ENCODE measurements at regions not wholly inside any gene's neighbourhood (a gene's known extent, or its start where the extent isn't known, plus 50 kb on each side); places are given as distances from the start of the nearest gene placed in this dataset.

- no peak overlapping the region for H3K27ac ChIP-seq
- TF ChIP-seq CTCF (IDR thresholded peaks at IDR 0.05): no peak
- TF ChIP-seq ZFX (IDR thresholded peaks at IDR 0.05; ENCODE audit: borderline replicate concordance): no peak
Observed at GRCh38 chr10:120776442-120776841, 74.7 kb upstream of the WDR11 start.

GRCh38 chr10:120782336-120782735, 68.8 kb upstream of the WDR11 start:
- H3K27ac ChIP-seq: no peak overlapping the region
- TF ChIP-seq CTCF (IDR thresholded peaks at IDR 0.05) (no peak), ZFX (IDR thresholded peaks at IDR 0.05; ENCODE audit: borderline replicate concordance) (no peak)

GRCh38 chr10:120783098-120783497, 68.1 kb upstream of the WDR11 start:
- TF ChIP-seq CTCF (IDR thresholded peaks at IDR 0.05) (no peak), ZFX (IDR thresholded peaks at IDR 0.05; ENCODE audit: borderline replicate concordance) (no peak)
- H3K27ac ChIP-seq: no peak overlapping the region

- no peak overlapping the region for H3K27ac ChIP-seq
- TF ChIP-seq ZFX (IDR thresholded peaks at IDR 0.05; ENCODE audit: borderline replicate concordance): no peak
- no peak for TF ChIP-seq CTCF (IDR thresholded peaks at IDR 0.05)
Observed at GRCh38 chr10:120783867-120784266, 67.3 kb upstream of the WDR11 start.

GRCh38 chr10:120788771-120789170, 62.4 kb upstream of the WDR11 start:
- TF ChIP-seq CTCF (IDR thresholded peaks at IDR 0.05): no peak
- TF ChIP-seq ZFX (IDR thresholded peaks at IDR 0.05; ENCODE audit: borderline replicate concordance): no peak
- H3K27ac ChIP-seq: no peak overlapping the region

- TF ChIP-seq CTCF (IDR thresholded peaks at IDR 0.05): no peak
- TF ChIP-seq ZFX (IDR thresholded peaks at IDR 0.05; ENCODE audit: borderline replicate concordance): no peak
- H3K27ac ChIP-seq: no peak overlapping the region
Observed at GRCh38 chr10:120789303-120790203, 61.6 kb upstream of the WDR11 start.

- H3K27ac ChIP-seq: no peak overlapping the region
- no peak for TF ChIP-seq ZFX (IDR thresholded peaks at IDR 0.05; ENCODE audit: borderline replicate concordance)
- no peak for TF ChIP-seq CTCF (IDR thresholded peaks at IDR 0.05)
Observed at GRCh38 chr10:120791316-120791715, 59.8 kb upstream of the WDR11 start.
